IPS DF 4.7 (cell line): ENCODE measurements at regions not wholly inside any gene's neighbourhood (a gene's known extent, or its start where the extent isn't known, plus 50 kb on each side); places are given as distances from the start of the nearest gene placed in this dataset.
A peak's percentile ranks its signal among the peaks of the same experiment; 100 is the strongest.

Experiments used
- DNase-seq: peaks from one replicate; pipeline ENCODE4 v3.0.0-alpha.2; 2013; ENCODE audit warnings: low spot score; ENCODE audit errors: extremely low read depth

DNA sequence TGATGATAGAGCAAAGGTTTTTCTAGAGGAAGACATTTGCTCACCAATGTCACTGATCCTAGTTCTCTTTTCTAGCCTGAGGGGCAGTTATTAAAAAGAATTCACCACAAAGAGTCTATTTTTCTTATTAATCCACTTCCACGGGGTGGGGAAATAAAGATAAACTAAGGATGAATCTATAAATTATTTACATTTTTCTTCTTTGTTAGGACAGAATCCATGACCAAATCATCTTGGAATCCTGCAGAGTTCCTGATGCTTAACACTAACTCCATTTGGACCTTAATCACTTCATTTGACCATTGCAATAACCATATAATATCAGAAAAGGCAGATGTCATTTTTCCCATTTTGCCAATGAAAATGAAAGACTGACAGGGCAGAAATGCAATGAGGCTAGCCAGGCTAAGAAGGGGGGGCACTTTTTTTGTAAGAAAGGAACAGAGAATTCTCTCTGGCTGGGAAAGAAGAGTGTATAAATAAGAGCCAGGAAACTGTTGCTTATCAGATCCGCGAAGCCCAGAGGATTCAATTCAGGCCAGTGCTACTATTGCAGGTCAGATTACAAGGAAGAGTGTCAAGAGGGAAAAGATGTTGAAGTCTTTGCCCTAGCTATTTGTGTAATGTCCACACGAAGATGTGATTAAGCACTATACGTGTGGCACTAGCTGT, 433.2 kb downstream of the TNS3 start:
- DNase-seq: no peak

DNA sequence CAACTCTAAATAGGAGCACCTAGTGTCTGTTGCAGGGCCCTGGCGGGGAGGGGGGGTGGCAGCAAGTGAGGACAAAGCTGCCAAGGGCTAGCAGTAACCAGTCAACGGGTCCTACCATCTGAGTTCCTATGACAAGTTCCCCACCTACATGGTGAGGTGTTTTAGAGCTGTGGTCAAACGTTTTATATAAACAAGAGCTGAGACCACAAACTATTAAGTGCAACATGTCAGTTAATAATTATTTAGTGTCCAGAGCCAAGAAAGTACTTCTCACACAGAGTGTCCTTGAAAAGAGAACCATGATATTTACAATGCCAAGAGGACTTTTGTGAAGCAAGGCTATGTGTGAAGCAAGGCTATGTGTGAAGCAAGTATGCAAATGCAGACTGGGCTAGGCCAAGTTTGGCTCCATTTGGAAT, 434.7 kb downstream of the TNS3 start:
- no peak for DNase-seq

DNA sequence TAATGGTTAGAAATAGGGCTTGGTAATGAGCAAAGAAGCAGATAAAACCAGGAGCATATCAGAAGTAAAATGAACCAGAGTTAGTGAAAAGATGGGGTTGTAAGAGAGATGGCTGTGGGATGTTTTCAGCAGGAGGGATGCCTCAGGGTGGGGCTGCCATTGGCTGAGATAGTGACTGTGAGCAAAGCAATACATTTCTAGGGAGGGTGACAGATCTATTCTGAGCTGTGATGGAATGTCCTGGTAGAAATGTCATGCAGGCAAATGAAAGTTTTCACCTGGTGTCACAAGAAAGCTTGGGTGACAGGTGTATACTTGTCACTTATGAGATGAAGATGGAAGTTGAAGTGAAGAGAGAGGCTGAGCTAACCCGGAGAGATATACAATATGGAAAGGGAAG, 435.9 kb downstream of the TNS3 start:
- DNase-seq: no peak

DNA sequence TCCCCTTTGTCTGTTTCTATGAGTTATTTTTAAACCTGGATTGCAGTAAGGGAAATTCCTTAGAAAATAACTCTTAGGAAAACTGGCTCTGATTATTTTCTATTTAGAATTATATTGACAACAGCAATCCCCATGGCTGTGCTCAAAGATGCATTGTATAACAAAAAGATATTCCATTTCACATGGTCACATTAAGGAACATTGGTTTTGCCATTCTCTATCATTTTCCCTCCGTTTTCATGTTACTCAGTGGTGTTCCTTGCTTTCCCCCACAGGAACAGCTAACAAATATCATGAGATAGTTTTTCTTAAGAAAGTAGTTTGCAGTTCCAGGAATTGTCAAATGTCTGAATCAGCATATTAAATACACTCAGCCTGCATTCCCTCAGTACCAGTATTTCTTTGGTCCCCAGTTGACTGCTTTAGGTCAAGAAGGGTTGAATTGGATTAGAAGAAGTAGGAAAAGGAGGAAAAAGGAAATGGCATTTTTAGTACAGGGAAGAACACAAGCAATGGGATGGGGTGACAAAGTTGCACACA, 436.7 kb downstream of the TNS3 start:
- DNase-seq: no peak

DNA sequence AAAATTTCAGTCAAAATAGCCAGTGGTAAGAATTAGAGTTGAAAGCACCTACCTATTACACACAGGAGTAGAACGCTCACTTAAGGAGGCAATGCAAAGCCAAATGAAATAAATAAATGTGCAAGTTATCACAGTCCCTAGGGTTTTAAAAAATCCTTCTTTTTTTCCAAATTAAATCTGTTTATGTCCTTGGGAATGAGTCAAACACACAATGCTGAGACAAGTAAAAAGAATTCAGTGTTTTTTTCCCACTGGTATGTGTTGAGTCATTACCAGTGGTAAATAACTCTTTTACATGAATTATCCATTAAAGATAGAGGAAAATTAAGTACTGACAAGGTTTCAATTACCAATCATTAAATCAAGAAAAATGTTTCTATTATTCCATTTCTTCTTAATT, 438.6 kb downstream of the TNS3 start:
- no peak for DNase-seq

DNA sequence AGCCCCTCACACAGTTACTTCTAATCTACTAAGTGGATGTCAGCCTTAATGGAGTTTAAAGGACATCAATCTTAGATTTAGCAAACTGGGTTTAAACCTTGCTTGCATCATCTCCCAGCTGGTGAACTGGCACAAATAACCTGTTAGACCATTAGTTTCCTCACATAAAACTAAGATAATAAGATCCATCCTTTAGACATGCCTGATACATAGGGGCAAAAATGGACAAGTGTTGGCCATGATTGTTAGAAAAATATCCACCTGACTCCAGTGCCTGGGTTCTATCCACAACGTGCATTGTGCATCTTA, 439.1 kb downstream of the TNS3 start:
- DNase-seq: no peak

DNA sequence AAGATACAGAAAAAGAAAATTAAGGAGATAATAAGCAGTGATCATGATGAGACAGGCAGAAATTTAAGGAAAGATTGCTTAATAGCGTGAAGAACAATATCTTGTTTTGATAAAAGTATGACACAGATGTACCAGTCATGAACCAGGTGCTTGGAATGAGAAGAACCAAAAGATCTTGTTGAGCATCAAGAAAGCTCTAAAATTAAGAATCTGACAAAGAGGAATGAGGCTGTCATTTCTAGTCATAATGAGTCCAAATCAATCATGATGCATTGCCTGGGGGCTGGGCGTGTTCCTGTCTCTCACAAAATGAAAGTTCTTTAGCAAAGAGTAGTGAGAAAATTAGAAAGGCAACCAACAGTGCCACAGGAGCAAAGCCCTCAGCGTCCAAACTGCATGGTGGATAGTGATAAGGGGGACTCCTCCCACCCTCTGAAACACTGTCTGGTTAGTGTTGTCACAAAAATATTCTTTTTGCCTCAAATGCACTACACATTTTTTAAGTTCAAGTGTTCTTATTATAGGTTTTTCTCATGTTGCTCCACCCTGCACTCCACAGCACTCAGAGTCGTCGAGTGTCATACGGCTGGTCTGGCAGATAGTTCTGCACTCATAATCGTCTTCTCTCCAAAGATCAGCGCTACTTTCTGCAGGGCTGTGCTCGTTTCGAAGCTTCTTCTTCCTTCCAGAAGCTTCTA, 439.6 kb downstream of the TNS3 start:
- DNase-seq: no peak

DNA sequence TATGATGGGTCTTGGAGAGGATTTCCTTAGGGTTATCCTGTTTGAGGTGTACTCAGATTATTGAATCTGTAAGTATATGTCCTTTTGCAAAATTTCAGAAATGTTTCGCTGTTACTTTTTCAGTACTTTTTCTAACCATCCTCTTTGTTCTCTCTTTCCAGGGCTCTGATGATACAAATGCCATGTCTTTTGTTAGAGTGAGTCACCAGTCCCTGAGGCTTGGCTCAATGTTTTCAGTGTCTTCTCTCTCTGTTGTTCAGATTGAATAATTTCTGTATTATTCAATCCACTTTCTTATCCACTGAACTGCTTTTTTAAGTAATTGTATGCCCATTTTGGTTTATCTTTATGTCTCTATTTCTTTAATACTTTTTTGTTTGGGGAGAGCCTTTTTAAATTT, 449.4 kb downstream of the TNS3 start:
- DNase-seq: no peak

DNA sequence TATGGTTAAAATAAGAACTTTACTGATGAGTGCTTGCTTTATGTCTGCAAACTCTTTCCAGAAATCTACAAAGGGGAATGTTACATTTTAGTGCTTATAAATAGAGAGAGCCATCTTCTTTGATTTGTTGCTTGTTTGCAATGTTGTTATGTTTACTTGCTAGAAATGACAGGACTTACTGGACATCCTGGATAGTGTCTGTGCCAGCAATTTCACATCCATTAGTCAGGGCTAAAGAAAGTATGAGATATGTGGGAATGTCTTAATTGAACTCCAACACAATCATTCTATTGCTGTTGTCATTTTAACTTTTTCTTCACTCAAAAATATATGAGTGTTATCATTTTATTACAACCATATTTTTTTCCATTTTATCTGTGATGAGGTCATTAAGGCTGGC, 453.2 kb downstream of the TNS3 start:
- no peak for DNase-seq

DNA sequence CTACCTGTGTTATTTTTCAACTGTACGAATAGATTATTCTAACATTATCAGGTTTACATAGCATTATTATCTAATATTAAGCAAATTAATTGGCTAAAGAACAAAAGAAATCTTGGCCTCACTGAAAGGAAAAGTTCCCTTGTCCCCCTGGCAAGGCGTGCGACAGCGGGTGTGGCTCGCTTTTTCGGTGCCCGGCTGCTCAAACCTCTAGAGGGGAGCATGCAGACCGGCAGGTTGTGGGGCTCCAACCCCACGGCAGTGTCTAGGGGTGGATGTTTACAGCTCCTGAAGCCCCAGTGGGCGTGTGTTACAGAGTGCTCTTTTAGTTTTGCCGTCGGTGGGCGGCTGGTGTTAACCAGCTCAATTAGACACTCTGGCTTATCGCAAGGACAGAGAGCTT, 456.4 kb downstream of the TNS3 start:
- no peak for DNase-seq

DNA sequence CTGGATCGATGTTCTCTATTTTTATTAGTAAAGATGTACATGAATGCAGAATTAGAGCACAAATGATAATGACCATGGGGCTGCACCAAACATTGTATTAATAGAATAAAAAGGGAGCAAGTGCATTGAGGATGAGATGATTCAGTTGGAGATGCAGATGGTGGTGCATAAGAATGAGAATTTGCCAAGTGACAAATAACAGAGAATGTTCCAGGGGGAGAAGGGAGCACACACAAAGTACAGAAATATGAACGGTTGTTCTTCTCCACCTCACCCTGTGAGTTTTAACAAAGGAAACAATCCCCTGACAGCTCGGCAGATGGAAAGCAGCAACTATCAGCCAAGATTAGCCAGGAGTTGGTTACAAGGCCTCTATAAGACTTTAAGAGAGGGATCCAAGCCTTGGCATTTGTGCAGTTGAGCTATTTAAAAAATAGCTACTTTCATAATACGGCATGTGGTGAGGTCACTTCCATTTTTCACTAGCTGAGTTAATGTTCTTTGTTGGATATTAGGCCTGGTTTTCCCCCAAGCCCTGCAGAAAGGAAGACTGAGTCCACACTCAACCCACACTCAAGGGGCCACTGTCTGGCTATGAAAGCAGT, 462.5 kb downstream of the TNS3 start:
- DNase-seq: no peak

DNA sequence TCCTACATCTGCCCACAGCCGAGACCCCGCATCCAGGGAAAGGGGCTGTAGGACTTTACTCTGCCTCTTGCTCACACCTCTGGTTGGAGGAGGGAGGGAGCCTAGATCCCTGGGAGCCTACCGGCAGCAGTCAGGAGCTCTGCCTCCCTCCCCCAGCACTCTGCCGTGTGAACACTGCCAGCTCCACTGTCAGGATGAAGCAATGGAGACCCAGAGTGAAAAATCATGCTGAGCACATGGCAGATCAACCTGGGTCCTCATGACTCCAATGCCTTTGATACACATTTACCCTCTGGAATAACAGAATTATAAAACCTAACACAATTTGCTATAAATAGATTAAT, 477.7 kb downstream of the TNS3 start:
- DNase-seq: no peak

DNA sequence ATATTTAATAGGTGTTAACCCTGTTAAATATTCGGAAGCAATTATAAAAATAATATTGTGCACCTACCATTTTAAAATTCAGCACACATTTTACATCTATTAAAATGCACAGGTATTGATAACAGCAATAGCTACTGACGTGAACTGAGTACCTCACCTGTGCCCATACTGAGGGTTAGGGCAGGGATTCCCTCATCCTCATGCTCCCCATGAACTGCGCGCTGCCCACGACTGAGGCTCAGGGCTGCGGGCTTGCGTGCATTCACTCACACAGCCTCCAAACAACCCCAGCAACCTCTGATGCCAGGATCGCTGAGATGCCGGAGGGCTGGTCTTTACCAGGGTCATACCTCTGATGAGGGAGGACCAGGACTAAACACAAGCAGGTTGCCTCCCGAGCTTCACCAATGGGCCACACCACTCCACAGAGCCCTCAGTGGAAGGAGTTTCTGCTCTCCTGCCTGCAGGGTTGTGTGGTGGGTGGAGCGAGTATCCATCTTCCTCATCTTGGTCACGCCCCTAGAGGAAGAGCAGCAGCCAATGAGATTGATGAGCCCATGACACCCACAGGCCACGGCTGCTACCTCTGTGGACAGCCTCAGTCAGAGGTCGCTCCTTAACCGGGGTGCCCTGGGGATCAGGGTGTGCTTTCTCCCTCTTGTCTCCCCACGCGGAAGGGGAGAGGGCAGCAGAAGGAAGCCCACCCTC, 478.3 kb downstream of the TNS3 start:
- no peak for DNase-seq

DNA sequence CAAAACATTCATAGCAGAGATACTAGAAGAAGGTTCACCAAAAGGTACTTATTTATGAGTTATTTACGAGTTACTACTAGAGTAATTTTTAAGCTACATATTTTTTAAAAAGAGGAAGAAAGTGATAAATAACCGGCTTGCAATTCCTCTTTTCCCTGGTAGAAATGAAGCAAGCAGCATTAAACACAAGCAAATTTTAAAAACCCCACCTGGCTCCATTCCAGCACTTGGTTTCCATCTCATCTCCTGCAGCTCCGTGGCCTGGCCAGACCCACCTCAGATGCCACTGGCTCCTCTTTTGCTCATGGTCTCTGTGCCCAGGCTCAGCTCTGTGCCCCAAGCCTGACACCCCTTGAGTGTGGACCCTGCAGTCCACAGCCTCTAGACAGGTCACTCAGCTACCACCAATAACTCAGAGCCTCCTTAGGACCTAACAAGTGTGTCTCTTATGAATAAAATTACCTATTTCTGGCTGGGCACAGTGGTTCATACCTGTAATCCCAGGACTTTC, 479.5 kb downstream of the TNS3 start:
- no peak for DNase-seq

DNA sequence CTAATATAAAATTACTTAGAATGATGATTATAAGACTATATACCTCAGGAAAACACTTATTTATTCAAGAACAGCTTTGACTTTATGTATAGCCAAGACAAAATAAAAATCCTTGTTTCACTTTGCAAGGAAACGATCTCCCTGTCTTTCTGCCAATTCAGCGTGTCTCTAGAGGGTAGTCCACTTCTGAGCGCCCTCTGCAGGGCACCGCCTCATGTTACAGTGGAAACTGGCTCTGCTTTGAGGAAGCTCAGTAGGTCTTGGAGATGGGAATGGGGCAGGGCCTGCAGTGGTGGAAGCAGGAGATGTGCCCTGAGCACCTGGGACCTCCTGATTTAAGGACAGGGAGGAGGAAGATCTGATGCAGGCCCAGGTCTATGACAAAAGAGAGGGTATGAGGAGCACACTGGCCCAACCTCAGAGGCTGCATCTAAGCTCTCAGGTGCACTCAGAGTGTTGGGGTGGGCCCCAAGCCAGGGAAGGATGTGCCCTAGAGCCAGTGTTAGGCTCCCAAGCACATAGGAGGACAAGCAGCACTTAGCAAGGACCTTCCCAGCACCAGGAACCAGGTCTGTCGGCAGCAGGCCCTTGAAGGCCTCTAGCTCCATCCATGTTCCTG, 481.0 kb downstream of the TNS3 start:
- peak; percentile 33 for DNase-seq

DNA sequence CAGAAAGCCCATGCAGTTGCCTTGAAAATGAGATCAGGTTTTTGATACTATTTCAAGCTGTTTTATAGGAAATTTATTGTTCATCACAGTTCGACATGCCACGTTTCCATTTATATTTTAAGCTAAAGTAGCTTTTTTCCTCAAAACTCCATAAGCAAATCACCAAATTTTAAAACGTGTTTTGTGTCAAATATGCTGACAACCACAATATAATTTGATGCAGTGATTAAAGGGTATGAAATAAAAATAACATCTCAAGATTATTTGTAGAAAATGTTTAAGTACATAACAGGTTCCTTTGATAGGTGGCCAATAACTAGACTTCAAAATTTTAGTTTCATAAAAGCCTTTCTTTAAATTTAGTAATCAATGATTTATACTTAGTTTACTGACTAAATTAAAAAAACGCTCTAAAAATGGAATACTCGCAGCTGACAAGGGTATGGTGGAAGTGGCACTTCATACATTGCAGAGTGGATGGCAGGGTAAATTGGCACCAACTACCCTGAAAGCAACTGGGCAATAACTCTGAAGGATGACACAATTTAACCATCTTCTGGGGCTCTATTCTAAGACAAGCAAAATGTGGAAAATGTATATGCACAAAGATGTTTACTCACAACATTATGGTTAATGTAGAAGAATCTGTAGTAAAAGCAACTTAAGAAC, 481.6 kb downstream of the TNS3 start:
- no peak for DNase-seq

DNA sequence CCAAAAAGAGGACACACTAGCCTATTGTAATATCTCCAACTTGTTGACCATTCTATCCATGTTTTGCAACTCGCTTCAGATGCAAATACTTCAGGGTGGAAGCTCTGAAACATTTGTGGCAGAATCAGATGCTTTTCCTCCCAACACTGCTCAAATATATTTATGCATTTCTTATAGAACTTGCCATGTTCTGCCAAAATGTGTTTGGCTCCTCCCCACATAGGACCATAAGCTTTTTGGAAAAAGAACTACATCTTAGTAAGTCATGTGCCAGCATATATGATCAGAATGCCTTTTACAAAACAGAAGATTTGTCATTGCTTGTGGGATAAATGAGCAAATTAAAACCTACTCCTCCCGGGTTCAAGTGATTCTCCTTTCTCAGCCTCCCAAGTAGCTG, 484.5 kb downstream of the TNS3 start:
- no peak for DNase-seq

DNA sequence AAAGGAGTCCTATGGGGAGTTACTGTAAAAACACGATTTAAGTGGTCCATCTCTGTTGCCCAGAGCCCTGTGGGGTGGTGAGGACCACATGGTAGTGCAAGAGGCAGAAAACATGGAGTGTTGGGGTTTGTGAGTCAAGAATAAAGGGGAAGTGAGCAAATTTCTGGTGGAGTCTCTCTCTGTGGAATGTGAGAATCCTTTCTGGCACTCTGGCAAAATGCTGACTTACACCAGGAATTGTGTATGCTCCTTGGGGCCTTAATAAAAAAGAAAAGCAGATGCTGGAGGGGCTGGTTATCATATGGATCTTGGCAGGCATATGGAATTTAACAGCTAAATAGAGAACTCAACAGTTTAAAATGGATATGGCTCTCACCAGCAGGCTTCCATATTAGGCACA, 486.0 kb downstream of the TNS3 start:
- DNase-seq: no peak

DNA sequence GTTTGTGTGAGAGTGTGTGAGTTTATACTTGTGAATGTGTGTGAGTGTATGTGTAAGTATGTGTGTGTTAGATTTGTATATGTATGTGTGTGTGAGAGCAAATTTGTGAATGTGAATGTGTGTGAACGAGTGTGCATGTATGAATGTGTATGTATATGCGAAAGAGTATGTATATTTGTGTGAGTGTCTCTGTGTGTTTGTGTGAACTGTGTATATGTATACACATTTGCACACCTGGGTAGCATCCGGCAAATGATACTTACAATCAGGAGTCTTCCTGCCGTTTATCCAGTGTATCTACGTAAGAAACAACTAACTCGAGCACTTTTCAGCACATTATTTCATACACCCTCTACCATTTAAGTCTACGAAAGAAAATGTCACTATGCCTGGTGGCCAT, 487.4 kb downstream of the TNS3 start:
- no peak for DNase-seq

DNA sequence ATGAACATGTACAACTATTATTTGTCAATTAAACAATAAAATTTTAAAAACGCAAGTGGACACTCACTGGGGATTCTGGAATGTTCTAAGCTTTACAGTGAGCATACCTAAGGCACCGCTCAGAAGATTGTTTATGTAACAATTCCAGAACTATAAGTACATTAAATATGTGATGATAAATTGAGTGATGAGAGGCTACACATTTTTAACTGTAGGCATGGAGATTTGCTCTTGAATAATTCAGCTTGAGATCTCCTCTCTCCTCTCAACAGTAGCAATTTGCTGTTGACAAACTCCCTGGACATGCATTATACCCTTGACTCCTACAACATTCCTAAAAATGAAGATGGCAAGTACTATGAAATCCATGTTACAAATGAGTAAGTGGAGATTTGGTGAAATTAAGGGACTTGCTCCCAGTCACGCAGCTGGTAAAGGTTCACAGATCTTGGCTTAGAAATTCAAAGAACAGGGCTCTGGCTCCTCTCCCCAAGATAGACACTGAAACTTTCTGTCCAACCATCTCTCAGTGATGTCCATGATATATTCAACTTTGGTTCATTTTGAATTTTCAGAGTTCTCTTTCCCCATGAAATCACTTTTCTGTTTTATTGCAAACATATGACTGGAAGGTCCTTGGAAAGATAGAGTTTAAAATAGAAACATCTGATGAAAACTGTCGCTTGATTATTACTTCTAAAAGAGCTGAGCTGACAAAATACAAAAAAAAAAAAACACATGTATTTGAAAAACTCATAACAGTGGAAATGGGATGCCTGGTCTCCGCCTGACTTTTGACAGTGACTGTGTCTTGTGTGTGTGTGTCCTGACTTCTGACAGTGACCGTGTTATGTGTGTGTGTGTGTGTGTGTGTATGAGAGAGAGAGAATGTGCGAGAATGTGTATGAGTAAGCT, 488.3 kb downstream of the TNS3 start:
- DNase-seq: no peak
